GM23338 (cell line): ENCODE measurements at regions not wholly inside any gene's neighbourhood (a gene's known extent, or its start where the extent isn't known, plus 50 kb on each side); places are given as distances from the start of the nearest gene placed in this dataset.

ENCODE experiments used
- ATAC-seq: fragments of 200-7000 bp; cut with Tn5 transposase; 3 replicates; pipeline ENCODE4 v1.9.1; 2020
- DNase-seq: peaks from one replicate; pipeline ENCODE4 v3.0.0-alpha.2; 2015; ENCODE audit warnings: low spot score
- H2AFZ ChIP-seq: fragments of 200-600 bp; sonication (generic); 2 replicates; pipeline ENCODE4 v1.8.0; 2016; ENCODE audit warnings: antibody characterized with exemption, mild to moderate bottlenecking, moderate library complexity
- H3F3A ChIP-seq: fragments of 200-600 bp; sonication (generic); replicated peaks from 2 replicates; pipeline ENCODE4 v1.8.0; 2017; ENCODE audit warnings: antibody characterized with exemption, mixed run types, low read depth
- H3K27ac ChIP-seq: fragments of 200-600 bp; sonication (generic); 2 replicates; pipeline ENCODE4 v1.6.1; 2016; ENCODE audit warnings: low read depth
- H3K27me3 ChIP-seq: fragments of 200-600 bp; sonication (generic); 2 replicates; pipeline ENCODE4 v1.8.0; 2016; ENCODE audit warnings: mild to moderate bottlenecking, mixed run types, moderate library complexity; ENCODE audit not compliant: insufficient read depth
- H3K36me3 ChIP-seq: fragments of 200-600 bp; sonication (generic); 2 replicates; pipeline ENCODE4 v1.8.0; 2016; ENCODE audit warnings: mild to moderate bottlenecking; ENCODE audit not compliant: insufficient read depth
- H3K4me1 ChIP-seq: fragments of 200-600 bp; sonication (generic); 2 replicates; pipeline ENCODE4 v1.8.0; 2016; ENCODE audit warnings: mild to moderate bottlenecking, moderate library complexity; ENCODE audit not compliant: insufficient read depth
- H3K4me2 ChIP-seq: fragments of 200-600 bp; sonication (generic); 2 replicates; pipeline ENCODE4 v1.7.1; 2017; ENCODE audit warnings: mixed run types
- H3K4me3 ChIP-seq: fragments of 200-600 bp; sonication (generic); 2 replicates; pipeline ENCODE4 v1.6.1; 2016; ENCODE audit warnings: mixed run types
- H3K79me2 ChIP-seq: fragments of 200-600 bp; sonication (generic); replicated peaks from 2 replicates; pipeline ENCODE4 v1.8.0; 2017; ENCODE audit warnings: mild to moderate bottlenecking; ENCODE audit not compliant: insufficient read depth
- H3K9me2 ChIP-seq: fragments of 200-600 bp; sonication (generic); 2 replicates; pipeline ENCODE4 v1.8.0; 2017; ENCODE audit not compliant: insufficient read depth
- H4K20me1 ChIP-seq: fragments of 200-600 bp; sonication (generic); replicated peaks from 2 replicates; pipeline ENCODE4 v1.8.0; 2017; ENCODE audit warnings: mild to moderate bottlenecking; ENCODE audit not compliant: insufficient read depth
- H3K27ac Mint-ChIP-seq: 2 replicates; pipeline ENCODE4 v1.8.0; 2020; ENCODE audit warnings: inconsistent platforms, mild to moderate bottlenecking, moderate library complexity, mixed read lengths
- H3K27me3 Mint-ChIP-seq: 3 replicates; pipeline ENCODE4 v1.8.0; 2022; ENCODE audit warnings: low read depth, mild to moderate bottlenecking, moderate library complexity, mixed read lengths, inconsistent platforms; ENCODE audit not compliant: insufficient read depth, poor library complexity
- H3K36me3 Mint-ChIP-seq: 3 replicates; pipeline ENCODE4 v1.8.0; 2021; ENCODE audit warnings: low read depth, mild to moderate bottlenecking, inconsistent platforms, moderate library complexity, mixed read lengths
- H3K4me1 Mint-ChIP-seq: 3 replicates; pipeline ENCODE4 v1.8.0; 2020; ENCODE audit warnings: mild to moderate bottlenecking, inconsistent platforms, mixed read lengths
- H3K4me3 Mint-ChIP-seq: 3 replicates; pipeline ENCODE4 v1.8.0; 2021; ENCODE audit warnings: moderate library complexity, mild to moderate bottlenecking, inconsistent platforms, mixed read lengths
- H3K9me3 Mint-ChIP-seq: 3 replicates; pipeline ENCODE4 v1.8.0; 2020; ENCODE audit warnings: moderate library complexity, mild to moderate bottlenecking, inconsistent platforms, mixed read lengths
- CREB1 ChIP-seq: fragments of 250-450 bp; sonication (Bioruptor Pico); IDR thresholded peaks from 2 replicates; pipeline ENCODE4 v1.5.0; 2020; ENCODE audit warnings: low read depth, mild to moderate bottlenecking, moderate library complexity
- CTCF ChIP-seq, 2 experiments: fragments of 200-600 bp in 1 of 2; sonication (generic) in 1 of 2; conservative IDR thresholded peaks; 2 replicates each; pipeline versions ENCODE4 v1.5.1 to v1.6.1; 2016 to 2017; ENCODE audit warnings: antibody characterized with exemption in 2 of 2, low read depth in 2 of 2, mild to moderate bottlenecking in 2 of 2, moderate library complexity in 1 of 2
- ETS1 ChIP-seq: IDR thresholded peaks from 2 replicates; pipeline ENCODE4 v1.6.1; 2016; ENCODE audit warnings: antibody characterized with exemption
- EZH2 ChIP-seq: fragments of 200-600 bp; sonication (generic); IDR thresholded peaks from one replicate; pipeline ENCODE4 v1.8.0; 2017; ENCODE audit warnings: antibody characterized with exemption, mild to moderate bottlenecking, low read depth; ENCODE audit not compliant: unreplicated experiment
- EZH2phosphoT487 ChIP-seq: fragments of 200-600 bp; sonication (generic); IDR thresholded peaks from one replicate; pipeline ENCODE4 v1.8.1; 2018; ENCODE audit warnings: antibody characterized with exemption; ENCODE audit not compliant: unreplicated experiment
- JUNB ChIP-seq: IDR thresholded peaks from one replicate; pipeline ENCODE4 v1.6.1; 2016; ENCODE audit warnings: antibody characterized with exemption; ENCODE audit not compliant: unreplicated experiment
- NANOG ChIP-seq: IDR thresholded peaks from 2 replicates; pipeline ENCODE4 v1.6.1; 2016; ENCODE audit warnings: antibody characterized with exemption, borderline replicate concordance
- POLR2AphosphoS5 ChIP-seq: IDR thresholded peaks from 2 replicates; pipeline ENCODE4 v1.6.1; 2016; ENCODE audit warnings: antibody characterized with exemption, low read depth
- REST ChIP-seq: IDR thresholded peaks from one replicate; pipeline ENCODE4 v1.6.1; 2018; ENCODE audit warnings: antibody characterized with exemption; ENCODE audit not compliant: unreplicated experiment
- STAT1 ChIP-seq: IDR thresholded peaks from one replicate; pipeline ENCODE4 v1.6.1; 2016; ENCODE audit warnings: antibody characterized with exemption; ENCODE audit not compliant: unreplicated experiment
- ZNF114 ChIP-seq: fragments of 250-450 bp; sonication (Bioruptor Pico); IDR thresholded peaks from 2 replicates; pipeline ENCODE4 v1.5.0; 2020; ENCODE audit warnings: mild to moderate bottlenecking, moderate library complexity
- ZNF331 ChIP-seq: fragments of 250-450 bp; sonication (Bioruptor Pico); IDR thresholded peaks from 2 replicates; pipeline ENCODE4 v1.5.0; 2020; ENCODE audit warnings: low read depth, mild to moderate bottlenecking, moderate library complexity
- ZNF462 ChIP-seq: fragments of 250-450 bp; sonication (Bioruptor Pico); IDR thresholded peaks from 2 replicates; pipeline ENCODE4 v1.5.0; 2020; ENCODE audit warnings: mild to moderate bottlenecking, moderate library complexity

- no peaks in the 10 kb centered on the region for H3K36me3 ChIP-seq
- H3K4me3 Mint-ChIP-seq = no peak overlapping the region
- ATAC-seq (no peak), DNase-seq (no peak)
- no peaks in the 10 kb centered on the region for H3K79me2 ChIP-seq
- H3K9me3 Mint-ChIP-seq = no peaks in the 10 kb centered on the region
- H3K4me1 Mint-ChIP-seq = peaks cover 2% of the 10 kb centered on the region; the same call in 1 of the 3 replicates
- no peaks in the 10 kb centered on the region for H3F3A ChIP-seq
- H3K27ac ChIP-seq = no peak overlapping the region
- H3K36me3 Mint-ChIP-seq = no peaks in the 10 kb centered on the region
- TF ChIP-seq ZNF114 (CRISPR knock-in tag) (no peak), JUNB (no peak), ZNF331 (CRISPR knock-in tag) (no peak), STAT1 (no peak), REST (no peak), ZNF462 (CRISPR knock-in tag) (no peak), NANOG (no peak), CTCF (conservative IDR thresholded peaks at IDR 0.05; ENCODE audit: low read depth in 2 of 2) (no peak), CREB1 (CRISPR knock-in tag) (no peak), EZH2phosphoT487 (no peak), ETS1 (no peak), POLR2AphosphoS5 (no peak), EZH2 (no peak)
- no peaks in the 10 kb centered on the region for H3K4me1 ChIP-seq
- H3K9me2 ChIP-seq = no peaks in the 10 kb centered on the region
- H3K27me3 Mint-ChIP-seq = no peaks in the 10 kb centered on the region
- no peaks in the 10 kb centered on the region for H4K20me1 ChIP-seq
- no peak overlapping the region for H3K27ac Mint-ChIP-seq
- H3K27me3 ChIP-seq = no peaks in the 10 kb centered on the region
- H2AFZ ChIP-seq = no peak overlapping the region
- no peak overlapping the region for H3K4me3 ChIP-seq
- H3K4me2 ChIP-seq = no peak overlapping the region
Measured at GRCh38 chr6:137711972-137712371, 155.1 kb upstream of the TNFAIP3 start.
